NT2/D1 (cell line): ENCODE measurements at regions not wholly inside any gene's neighbourhood (a gene's known extent, or its start where the extent isn't known, plus 50 kb on each side); places are given as distances from the start of the nearest gene placed in this dataset.

Experiments
- DNase-seq: peaks from one replicate; pipeline ENCODE4 v3.0.0-alpha.2; 2011; ENCODE audit warnings: low read depth, low spot score
- H3K27me3 ChIP-seq: 2 replicates; pipeline ENCODE4 v1.6.0; 2011; ENCODE audit warnings: mild to moderate bottlenecking; ENCODE audit not compliant: insufficient read length, insufficient read depth
- H3K36me3 ChIP-seq: 2 replicates; pipeline ENCODE4 v1.6.1; 2011; ENCODE audit warnings: mild to moderate bottlenecking, low read length, mixed read lengths; ENCODE audit not compliant: insufficient read depth, insufficient read length
- H3K4me1 ChIP-seq: 2 replicates; pipeline ENCODE4 v1.5.1; 2011; ENCODE audit not compliant: insufficient read depth, insufficient read length
- H3K4me3 ChIP-seq: 2 replicates; pipeline ENCODE4 v1.5.1; 2011; ENCODE audit warnings: low read depth; ENCODE audit not compliant: insufficient read length
- H3K9ac ChIP-seq: 2 replicates; pipeline ENCODE4 v1.6.0; 2011; ENCODE audit warnings: low read depth; ENCODE audit not compliant: insufficient read length
- H3K9me3 ChIP-seq: 2 replicates; pipeline ENCODE4 v1.5.1; 2011; ENCODE audit warnings: mild to moderate bottlenecking, low read length; ENCODE audit not compliant: insufficient read depth
- SUZ12 ChIP-seq: IDR thresholded peaks from 2 replicates; pipeline ENCODE4 v1.6.1; 2011; ENCODE audit not compliant: insufficient read length, insufficient read depth; ENCODE audit errors: extremely low read depth
- YY1 ChIP-seq: IDR thresholded peaks from 2 replicates; pipeline ENCODE4 v1.6.1; 2011; ENCODE audit not compliant: insufficient read length, insufficient read depth
- ZNF274 ChIP-seq: IDR thresholded peaks from 2 replicates; pipeline ENCODE4 v1.6.1; 2011; ENCODE audit warnings: mild to moderate bottlenecking, low read depth, low read length

DNA sequence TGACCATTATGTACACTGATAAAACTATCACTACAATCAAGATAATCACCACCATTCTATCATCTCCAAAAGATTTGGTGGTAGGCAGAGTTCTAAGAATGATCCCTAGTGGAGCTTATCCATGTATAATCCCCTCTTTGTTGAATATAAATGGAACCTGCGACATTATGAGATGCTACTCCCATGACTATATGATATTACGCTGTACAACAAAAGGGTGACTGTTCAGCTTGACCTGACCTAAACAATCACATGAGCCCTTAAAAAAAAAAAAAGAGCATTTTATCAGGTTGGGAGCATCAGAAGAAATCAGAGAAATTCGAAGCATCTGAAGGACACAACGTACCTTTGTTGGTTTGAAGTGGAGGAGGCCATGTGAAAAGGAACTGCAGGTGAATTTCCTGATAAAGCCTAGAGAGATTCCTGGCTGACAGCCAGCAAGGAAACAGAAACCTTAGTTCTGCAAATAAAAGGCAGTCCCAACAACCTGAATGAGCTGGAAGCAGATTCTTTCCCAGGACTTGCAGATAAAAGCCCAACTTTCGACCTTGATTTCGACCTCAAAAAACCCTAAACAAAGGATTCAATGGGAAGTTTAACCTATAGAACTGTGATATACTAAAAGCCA lies 270.7 kb downstream of the ADRA2A start:
- no peaks in the 10 kb centered on the region for H3K36me3 ChIP-seq
- no peak overlapping the region for H3K9ac ChIP-seq
- H3K9me3 ChIP-seq, result peaks cover 5% of the 10 kb centered on the region; the same call in 1 of the 2 replicates
- H3K27me3 ChIP-seq, result no peaks in the 10 kb centered on the region
- H3K4me3 ChIP-seq, result no peak overlapping the region
- TF ChIP-seq SUZ12, result no peak
- TF ChIP-seq ZNF274, result no peak
- no peak for TF ChIP-seq YY1
- no peak for DNase-seq
- H3K4me1 ChIP-seq, result no peaks in the 10 kb centered on the region

DNA sequence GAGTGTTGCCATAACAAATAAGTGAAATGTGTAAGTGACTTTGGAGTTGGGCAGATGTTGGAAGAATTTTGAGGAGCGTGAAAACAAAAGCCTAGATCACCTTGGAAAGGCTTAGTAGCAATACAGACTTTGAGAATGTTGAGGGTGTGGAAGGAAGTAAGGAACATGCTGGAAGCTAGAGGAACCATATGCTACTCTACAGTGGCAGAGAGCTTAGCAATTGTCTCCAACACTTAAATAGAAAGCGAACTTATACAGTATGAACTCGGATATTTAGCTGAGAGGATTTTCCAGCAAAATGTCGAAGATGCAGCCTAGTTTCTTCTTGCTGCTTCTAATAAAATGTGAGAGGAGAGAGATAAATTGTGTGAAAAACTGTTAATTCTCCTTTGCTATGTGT lies 271.2 kb downstream of the ADRA2A start:
- Histone ChIP-seq H3K27me3 (no peaks in the 10 kb centered on the region), H3K9ac (no peak overlapping the region)

DNA sequence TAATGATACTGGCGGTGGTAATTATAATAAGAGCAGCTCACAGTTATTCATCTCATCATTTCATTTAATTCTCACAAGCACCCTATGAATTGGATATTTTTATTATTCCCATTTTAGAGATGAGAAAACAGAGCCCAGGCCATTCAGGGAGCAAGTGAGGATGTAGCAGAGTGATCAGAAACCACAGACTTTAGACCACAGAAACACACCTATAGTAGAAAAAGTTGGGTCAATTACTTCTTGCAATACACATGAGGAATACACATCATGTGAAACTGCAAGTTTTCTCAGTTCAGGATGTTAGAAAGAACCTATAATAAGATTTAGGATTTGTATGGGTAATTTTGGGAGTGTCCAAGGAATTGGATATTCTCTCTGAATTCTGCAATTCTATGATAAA lies 278.0 kb downstream of the ADRA2A start:
- H3K36me3 ChIP-seq, result no peaks in the 10 kb centered on the region
- H3K9me3 ChIP-seq, result no peaks in the 10 kb centered on the region
- DNase-seq, result no peak
- no peak overlapping the region for H3K9ac ChIP-seq
- H3K4me3 ChIP-seq, result no peak overlapping the region
- H3K27me3 ChIP-seq, result no peaks in the 10 kb centered on the region
- H3K4me1 ChIP-seq, result peaks cover 1% of the 10 kb centered on the region
- TF ChIP-seq YY1 (no peak), SUZ12 (no peak), ZNF274 (no peak)

More for the DNA sequence above, 271.2 kb downstream of the ADRA2A start:
- H3K36me3 ChIP-seq, result no peaks in the 10 kb centered on the region
- DNase-seq, result no peak
- H3K4me3 ChIP-seq, result no peak overlapping the region
- no peaks in the 10 kb centered on the region for H3K9me3 ChIP-seq
- H3K4me1 ChIP-seq, result no peaks in the 10 kb centered on the region
- TF ChIP-seq SUZ12 (no peak), YY1 (no peak), ZNF274 (no peak)

DNA sequence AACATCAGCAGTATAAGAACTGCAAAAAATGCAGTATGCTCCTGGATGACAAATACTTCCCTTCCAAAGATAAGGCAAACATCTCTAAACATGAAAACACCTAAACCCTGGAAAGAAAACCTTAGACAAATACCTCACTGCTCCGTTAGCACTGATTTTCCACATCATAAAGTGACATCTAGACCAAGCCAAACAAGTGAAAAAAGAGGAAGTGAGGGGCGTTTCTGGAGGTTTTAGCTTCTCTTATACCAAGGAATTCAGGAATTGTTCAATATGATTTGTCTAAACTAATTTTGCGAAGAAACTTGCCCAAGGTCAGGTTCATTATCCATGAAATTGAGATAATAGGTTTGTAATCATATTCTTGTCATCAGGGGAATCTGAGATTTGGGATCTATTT lies 279.7 kb downstream of the ADRA2A start:
- H3K4me1 ChIP-seq, result peaks cover 4% of the 10 kb centered on the region
- TF ChIP-seq YY1 (no peak), SUZ12 (no peak), ZNF274 (no peak)
- H3K36me3 ChIP-seq, result no peaks in the 10 kb centered on the region
- H3K27me3 ChIP-seq, result no peaks in the 10 kb centered on the region
- no peak overlapping the region for H3K9ac ChIP-seq
- no peak for DNase-seq
- H3K9me3 ChIP-seq, result no peaks in the 10 kb centered on the region
- H3K4me3 ChIP-seq, result no peak overlapping the region

GRCh38 chr10:111357859-111358258 lies 281.0 kb downstream of the ADRA2A start:
- TF ChIP-seq ZNF274 (no peak), SUZ12 (no peak), YY1 (no peak)
- DNase-seq, result no peak
- H3K4me1 ChIP-seq, result peaks cover 4% of the 10 kb centered on the region
- H3K9me3 ChIP-seq, result no peaks in the 10 kb centered on the region
- no peaks in the 10 kb centered on the region for H3K36me3 ChIP-seq
- no peak overlapping the region for H3K9ac ChIP-seq
- no peak overlapping the region for H3K4me3 ChIP-seq
- no peaks in the 10 kb centered on the region for H3K27me3 ChIP-seq

DNA sequence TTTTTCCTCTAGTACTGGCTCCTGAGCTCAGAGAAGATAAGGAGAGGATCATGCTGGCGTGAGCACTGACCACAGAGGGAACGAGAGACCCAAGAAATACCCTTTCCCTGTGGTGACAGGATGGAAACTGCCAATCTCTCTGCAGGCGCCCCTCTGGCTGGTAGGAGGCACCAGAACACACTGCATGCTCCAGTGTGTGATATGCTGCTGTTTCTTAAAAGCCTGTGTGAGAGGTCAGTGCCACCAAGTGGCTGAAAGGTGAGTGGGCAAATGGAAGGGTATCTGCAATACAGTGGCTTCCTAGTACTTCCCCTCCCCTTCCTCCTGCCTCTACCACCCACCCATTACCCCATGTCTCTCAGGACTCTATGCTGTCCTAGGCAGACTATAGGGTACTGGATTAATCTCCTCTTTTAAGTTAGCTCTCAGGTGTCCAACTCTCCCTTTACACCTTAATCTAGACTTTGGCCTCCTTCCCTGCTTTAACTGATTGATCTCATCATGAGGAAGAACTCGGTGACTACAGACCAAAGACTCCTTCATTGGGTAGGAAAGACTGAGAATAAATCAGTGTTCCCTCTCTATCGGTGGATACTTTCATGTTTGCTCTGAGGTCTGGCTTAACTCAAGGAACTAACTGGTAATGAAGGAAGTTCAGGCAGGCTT lies 283.6 kb downstream of the ADRA2A start:
- Histone ChIP-seq H3K4me1 (peaks cover 4% of the 10 kb centered on the region), H3K36me3 (no peaks in the 10 kb centered on the region), H3K4me3 (no peak overlapping the region), H3K9me3 (no peaks in the 10 kb centered on the region), H3K27me3 (no peaks in the 10 kb centered on the region), H3K9ac (no peak overlapping the region)
- no peak for DNase-seq
- TF ChIP-seq ZNF274 (no peak), SUZ12 (no peak), YY1 (no peak)

GRCh38 chr10:111367531-111367930 lies 290.7 kb downstream of the ADRA2A start:
- H3K27me3 ChIP-seq, result no peaks in the 10 kb centered on the region
- H3K4me3 ChIP-seq, result no peak overlapping the region
- H3K9ac ChIP-seq, result no peak overlapping the region
- TF ChIP-seq SUZ12 (no peak), YY1 (no peak), ZNF274 (no peak)
- H3K36me3 ChIP-seq, result no peaks in the 10 kb centered on the region
- no peaks in the 10 kb centered on the region for H3K4me1 ChIP-seq
- DNase-seq, result no peak
- H3K9me3 ChIP-seq, result peaks cover 4% of the 10 kb centered on the region; the same call in 1 of the 2 replicates
